ENCODE measurements at regions not wholly inside any gene's neighbourhood (a gene's known extent, or its start where the extent isn't known, plus 50 kb on each side); places are given as distances from the start of the nearest gene placed in this dataset.
A peak's percentile ranks its signal among the peaks of the same experiment; 100 is the strongest.

- DNase-seq = peak; percentile 77
- Histone ChIP-seq H3K36me3 (replicated peaks; ENCODE audit: control insufficient read depth, insufficient read depth, low read length) (no peaks in the 10 kb centered on the region), H3K4me3 (ENCODE audit: insufficient read depth, low read depth, low read length) (peak overlapping the region; percentile 35), H3K27me3 (ENCODE audit: control insufficient read depth, insufficient read depth, low read length) (no peaks in the 10 kb centered on the region; the same call in 1 of the 2 replicates)
Observed at GRCh38 chr11:122440811-122441665, 214.5 kb upstream of the UBASH3B start.

- Histone ChIP-seq H3K4me3 (ENCODE audit: insufficient read depth, low read depth, low read length) (peak overlapping the region; percentile 35), H3K27me3 (ENCODE audit: control insufficient read depth, insufficient read depth, low read length) (no peaks in the 10 kb centered on the region; the same call in 1 of the 2 replicates), H3K36me3 (replicated peaks; ENCODE audit: control insufficient read depth, insufficient read depth, low read length) (no peaks in the 10 kb centered on the region)
- DNase-seq = peak; percentile 84
Observed at GRCh38 chr11:122439866-122440810, 215.4 kb upstream of the UBASH3B start.

DNA sequence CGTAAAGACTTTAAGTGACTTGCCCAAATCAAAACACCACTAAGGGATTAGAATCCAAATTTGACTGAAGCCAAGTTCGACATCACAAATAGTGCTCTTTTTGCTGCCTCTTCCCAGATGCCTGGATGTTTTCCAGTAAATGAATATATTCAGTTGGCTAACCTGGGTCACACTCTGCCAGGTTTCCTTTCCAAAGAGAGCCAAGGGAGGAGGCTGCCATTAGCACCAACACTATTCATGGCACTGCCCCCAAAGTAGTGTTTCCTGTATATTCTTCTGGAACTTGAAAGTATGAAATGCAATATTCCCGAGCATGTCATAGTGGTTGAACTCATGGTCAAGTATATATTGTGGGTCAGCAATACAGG is 219.3 kb upstream of the UBASH3B start:
- Histone ChIP-seq H3K27me3 (ENCODE audit: control insufficient read depth, insufficient read depth, low read length) (no peaks in the 10 kb centered on the region; the same call in 1 of the 2 replicates), H3K4me3 (ENCODE audit: insufficient read depth, low read depth, low read length) (no peak overlapping the region), H3K36me3 (replicated peaks; ENCODE audit: control insufficient read depth, insufficient read depth, low read length) (no peaks in the 10 kb centered on the region)
- no peak for DNase-seq

DNA sequence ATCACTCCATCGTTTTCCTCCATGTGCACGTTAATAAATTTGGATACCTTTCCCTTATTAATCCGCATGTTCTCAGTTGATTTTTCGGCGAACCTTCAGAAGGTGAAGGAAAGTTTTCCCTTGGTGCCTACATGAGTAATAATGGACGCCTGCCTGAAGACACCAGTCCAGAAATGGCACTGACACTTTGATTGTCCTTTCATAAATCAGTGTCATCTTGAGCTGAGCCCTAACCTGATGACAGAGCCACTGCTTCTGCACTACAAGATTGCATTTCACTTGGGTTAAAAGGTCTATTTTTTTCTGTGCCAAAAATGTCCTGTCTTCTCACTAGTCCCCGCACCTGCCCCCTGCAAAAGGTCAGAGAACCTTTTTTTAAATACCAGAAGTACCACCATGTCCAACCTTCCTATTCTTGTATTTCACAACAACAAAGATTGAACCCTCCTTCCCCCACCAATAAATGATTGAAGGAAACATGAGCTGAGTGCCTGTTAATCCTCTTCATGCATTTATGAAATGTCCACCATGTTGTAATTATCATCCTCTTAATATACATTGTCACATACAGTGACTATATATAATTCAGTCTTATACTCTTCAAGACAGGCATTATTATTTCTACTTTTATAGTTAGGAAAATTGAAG is 219.9 kb upstream of the UBASH3B start:
- H3K27me3 ChIP-seq (ENCODE audit: control insufficient read depth, insufficient read depth, low read length) = no peaks in the 10 kb centered on the region; the same call in 1 of the 2 replicates
- no peak overlapping the region for H3K4me3 ChIP-seq (ENCODE audit: insufficient read depth, low read depth, low read length)
- DNase-seq = no peak
- H3K36me3 ChIP-seq (replicated peaks; ENCODE audit: control insufficient read depth, insufficient read depth, low read length) = no peaks in the 10 kb centered on the region

DNA sequence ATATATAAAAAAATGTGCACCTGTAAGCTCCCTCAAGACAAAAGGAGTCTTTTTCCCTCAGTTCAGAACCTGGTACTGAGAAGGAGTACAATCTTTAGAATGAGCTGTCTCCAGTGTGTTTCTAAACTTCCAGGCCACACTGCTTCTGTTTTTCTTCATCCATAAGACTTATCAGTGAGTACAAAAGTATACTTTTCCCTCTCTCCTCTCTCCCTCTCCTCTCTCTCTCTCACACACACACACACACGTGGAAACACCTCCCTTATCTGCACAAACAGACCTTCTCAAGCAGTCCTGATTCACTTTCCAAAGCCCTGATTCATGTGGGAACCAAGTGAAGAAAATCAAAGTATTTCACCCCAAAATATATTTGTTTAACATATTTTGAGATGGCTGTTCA is 220.7 kb upstream of the UBASH3B start:
- Histone ChIP-seq H3K4me3 (ENCODE audit: insufficient read depth, low read depth, low read length) (no peak overlapping the region), H3K36me3 (replicated peaks; ENCODE audit: control insufficient read depth, insufficient read depth, low read length) (no peaks in the 10 kb centered on the region), H3K27me3 (ENCODE audit: control insufficient read depth, insufficient read depth, low read length) (no peaks in the 10 kb centered on the region; the same call in 1 of the 2 replicates)
- DNase-seq = no peak

- no peaks in the 10 kb centered on the region for H3K27me3 ChIP-seq (ENCODE audit: control insufficient read depth, insufficient read depth, low read length)
- no peak overlapping the region for H3K4me3 ChIP-seq (ENCODE audit: insufficient read depth, low read depth, low read length)
- DNase-seq = no peak
- H3K36me3 ChIP-seq (replicated peaks; ENCODE audit: control insufficient read depth, insufficient read depth, low read length) = no peaks in the 10 kb centered on the region
Observed at GRCh38 chr11:122430490-122430889, 225.0 kb upstream of the UBASH3B start.

- no peaks in the 10 kb centered on the region for H3K36me3 ChIP-seq (replicated peaks; ENCODE audit: control insufficient read depth, insufficient read depth, low read length)
- no peaks in the 10 kb centered on the region for H3K27me3 ChIP-seq (ENCODE audit: control insufficient read depth, insufficient read depth, low read length)
- H3K4me3 ChIP-seq (ENCODE audit: insufficient read depth, low read depth, low read length) = no peak overlapping the region
- DNase-seq = no peak
Observed at GRCh38 chr11:122426073-122426472, 229.4 kb upstream of the UBASH3B start.

DNA sequence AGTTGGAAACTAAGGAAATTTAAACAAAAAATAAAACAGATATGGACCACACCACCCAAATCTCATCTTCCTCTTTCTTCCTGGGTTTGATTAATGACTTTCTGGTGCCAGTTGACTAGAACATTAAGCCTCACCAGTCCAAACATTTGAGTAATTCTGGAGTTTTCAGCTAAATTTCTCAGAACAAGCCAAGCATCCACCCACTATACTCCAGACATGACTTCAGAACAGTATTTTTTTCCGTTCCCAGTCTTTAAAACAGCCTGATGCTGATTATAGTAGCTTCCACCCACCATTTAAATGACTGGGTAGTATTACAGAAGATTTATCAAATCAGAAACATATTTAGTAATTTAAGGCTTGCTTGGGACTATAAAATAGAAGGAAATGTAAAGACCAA is 230.9 kb upstream of the UBASH3B start:
- Histone ChIP-seq H3K4me3 (ENCODE audit: insufficient read depth, low read depth, low read length) (no peak overlapping the region), H3K36me3 (replicated peaks; ENCODE audit: control insufficient read depth, insufficient read depth, low read length) (no peaks in the 10 kb centered on the region), H3K27me3 (ENCODE audit: control insufficient read depth, insufficient read depth, low read length) (no peaks in the 10 kb centered on the region)
- no peak for DNase-seq

DNA sequence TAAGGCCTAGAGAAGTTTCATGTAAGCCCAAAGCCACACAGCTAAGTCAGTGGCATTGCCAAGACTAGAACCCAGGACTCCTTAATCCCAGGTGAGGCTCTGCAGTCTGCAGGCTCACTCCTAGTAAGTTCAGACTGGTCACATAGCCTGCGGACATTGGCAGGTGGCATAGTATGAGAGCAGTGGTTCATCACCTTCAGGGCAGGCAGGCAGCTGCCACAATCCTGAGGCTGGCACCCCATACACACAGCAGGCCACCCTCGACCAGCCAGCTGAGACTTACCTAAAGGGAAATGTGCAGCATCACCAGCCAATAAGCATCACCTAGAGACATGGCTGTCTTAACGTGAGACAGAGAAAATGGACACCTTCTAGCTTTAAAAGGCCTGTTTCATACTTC is 231.6 kb upstream of the UBASH3B start:
- Histone ChIP-seq H3K4me3 (ENCODE audit: insufficient read depth, low read depth, low read length) (no peak overlapping the region), H3K27me3 (ENCODE audit: control insufficient read depth, insufficient read depth, low read length) (no peaks in the 10 kb centered on the region), H3K36me3 (replicated peaks; ENCODE audit: control insufficient read depth, insufficient read depth, low read length) (no peaks in the 10 kb centered on the region)
- no peak for DNase-seq

DNA sequence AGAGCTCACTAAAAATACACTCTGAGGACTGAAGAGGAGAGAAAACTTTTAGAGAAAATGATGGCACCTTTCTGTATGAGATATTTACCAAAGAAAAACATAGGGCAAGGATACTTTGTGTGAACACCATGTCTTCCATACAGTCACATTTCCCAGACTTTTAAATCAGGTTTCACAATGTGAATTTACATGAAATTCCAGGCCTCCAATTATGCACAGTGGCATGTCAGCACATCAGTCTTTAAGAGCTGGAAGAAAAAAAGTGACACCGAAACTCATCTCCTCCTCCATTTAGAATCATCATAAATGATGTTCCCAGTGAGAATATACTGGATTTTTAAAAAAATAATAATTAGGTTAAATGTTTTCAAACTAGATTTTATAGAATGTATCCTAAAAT is 232.2 kb upstream of the UBASH3B start:
- no peak for DNase-seq
- Histone ChIP-seq H3K27me3 (ENCODE audit: control insufficient read depth, insufficient read depth, low read length) (no peaks in the 10 kb centered on the region), H3K36me3 (replicated peaks; ENCODE audit: control insufficient read depth, insufficient read depth, low read length) (no peaks in the 10 kb centered on the region), H3K4me3 (ENCODE audit: insufficient read depth, low read depth, low read length) (no peak overlapping the region)

DNA sequence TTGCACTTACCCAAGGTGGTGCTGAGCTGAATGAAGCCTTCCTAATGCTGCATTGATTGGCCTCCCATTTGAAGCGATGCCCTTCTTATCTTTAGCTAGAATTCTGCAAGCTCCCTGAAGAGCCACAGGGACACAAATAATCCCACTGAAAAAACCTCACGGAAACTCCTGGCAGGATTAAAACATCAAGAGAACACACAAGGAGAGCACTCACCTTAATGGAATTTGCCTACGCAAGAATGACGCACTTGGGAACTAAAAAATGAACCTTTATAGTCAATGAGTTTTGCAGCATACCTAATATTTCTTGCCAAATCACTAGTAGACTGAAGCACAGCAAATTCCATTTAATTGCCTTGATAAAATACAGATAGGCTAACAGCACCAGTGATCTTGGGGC is 232.8 kb upstream of the UBASH3B start:
- no peaks in the 10 kb centered on the region for H3K27me3 ChIP-seq (ENCODE audit: control insufficient read depth, insufficient read depth, low read length)
- H3K36me3 ChIP-seq (replicated peaks; ENCODE audit: control insufficient read depth, insufficient read depth, low read length) = no peaks in the 10 kb centered on the region
- H3K4me3 ChIP-seq (ENCODE audit: insufficient read depth, low read depth, low read length) = no peak overlapping the region
- no peak for DNase-seq

DNA sequence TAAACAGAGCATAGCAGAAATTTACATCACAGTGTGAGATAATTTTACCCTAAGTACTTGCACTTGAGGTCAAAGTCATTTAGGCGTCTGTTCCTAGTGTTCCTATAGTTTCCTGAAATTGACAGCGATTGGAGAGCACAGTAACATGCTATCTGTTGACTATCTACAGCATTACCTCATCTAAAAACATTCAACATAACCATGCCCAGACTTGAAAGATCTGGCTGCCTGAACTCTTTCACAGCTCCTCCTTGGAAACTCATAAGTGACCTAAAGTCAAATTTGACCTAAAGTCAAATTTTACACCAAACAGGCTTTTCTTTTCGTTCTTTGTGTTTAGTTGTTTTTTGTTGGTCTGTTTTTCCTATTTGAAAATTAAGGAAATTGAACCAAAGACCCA is 233.8 kb upstream of the UBASH3B start:
- Histone ChIP-seq H3K4me3 (ENCODE audit: insufficient read depth, low read depth, low read length) (no peak overlapping the region), H3K27me3 (ENCODE audit: control insufficient read depth, insufficient read depth, low read length) (no peaks in the 10 kb centered on the region), H3K36me3 (replicated peaks; ENCODE audit: control insufficient read depth, insufficient read depth, low read length) (no peaks in the 10 kb centered on the region)
- DNase-seq = no peak

- Histone ChIP-seq H3K36me3 (replicated peaks; ENCODE audit: control insufficient read depth, insufficient read depth, low read length) (no peaks in the 10 kb centered on the region), H3K27me3 (ENCODE audit: control insufficient read depth, insufficient read depth, low read length) (no peaks in the 10 kb centered on the region), H3K4me3 (ENCODE audit: insufficient read depth, low read depth, low read length) (no peak overlapping the region)
- no peak for DNase-seq
Observed at GRCh38 chr11:122418032-122418431, 237.5 kb upstream of the UBASH3B start.

- no peaks in the 10 kb centered on the region for H3K36me3 ChIP-seq (replicated peaks; ENCODE audit: control insufficient read depth, insufficient read depth, low read length)
- no peaks in the 10 kb centered on the region for H3K27me3 ChIP-seq (ENCODE audit: control insufficient read depth, insufficient read depth, low read length)
- DNase-seq = no peak
- H3K4me3 ChIP-seq (ENCODE audit: insufficient read depth, low read depth, low read length) = no peak overlapping the region
Observed at GRCh38 chr11:122414406-122415018, 241.0 kb upstream of the UBASH3B start.
